Endodermal cell (in vitro differentiated cells): ENCODE measurements at regions not wholly inside any gene's neighbourhood (a gene's known extent, or its start where the extent isn't known, plus 50 kb on each side); places are given as distances from the start of the nearest gene placed in this dataset.

Experiments used
- DNase-seq: peaks from one replicate; pipeline ENCODE4 v3.0.0-alpha.2; 2017
- H3K27ac ChIP-seq: 2 replicates; pipeline ENCODE4 v1.5.1; 2013; ENCODE audit warnings: mild to moderate bottlenecking, low read depth, low read length, moderate library complexity
- H3K27me3 ChIP-seq: 2 replicates; pipeline ENCODE4 v1.6.1; 2013; ENCODE audit warnings: mild to moderate bottlenecking, low read length, moderate library complexity; ENCODE audit not compliant: insufficient read depth, control insufficient read depth, poor library complexity, severe bottlenecking
- H3K36me3 ChIP-seq: 2 replicates; pipeline ENCODE4 v1.7.0; 2013; ENCODE audit warnings: mild to moderate bottlenecking, low read length, moderate library complexity; ENCODE audit not compliant: control insufficient read depth, insufficient read depth
- H3K4me1 ChIP-seq: one replicate; pipeline ENCODE4 v1.7.0; 2013; ENCODE audit warnings: low read length; ENCODE audit not compliant: control insufficient read depth, insufficient read depth
- H3K4me3 ChIP-seq: 2 replicates; pipeline ENCODE4 v1.5.1; 2013; ENCODE audit warnings: mild to moderate bottlenecking, low read length, moderate library complexity
- H3K9ac ChIP-seq: 2 replicates; pipeline ENCODE4 v1.6.1; 2013; ENCODE audit warnings: mild to moderate bottlenecking, low read length, moderate library complexity; ENCODE audit not compliant: poor library complexity, severe bottlenecking; ENCODE audit errors: extremely low read depth
- H3K9me3 ChIP-seq: 2 replicates; pipeline ENCODE4 v1.6.1; 2013; ENCODE audit warnings: mild to moderate bottlenecking, low read length, moderate library complexity; ENCODE audit not compliant: control insufficient read depth
- H3K27ac Mint-ChIP-seq: 2 replicates; pipeline ENCODE4 v1.8.0; 2020; ENCODE audit warnings: mixed read lengths
- H3K27me3 Mint-ChIP-seq: 2 replicates; pipeline ENCODE4 v1.8.0; 2021; ENCODE audit warnings: mild to moderate bottlenecking, mixed read lengths; ENCODE audit not compliant: insufficient read depth
- H3K36me3 Mint-ChIP-seq: 2 replicates; pipeline ENCODE4 v1.8.0; 2020; ENCODE audit warnings: low read depth, mixed read lengths
- H3K4me1 Mint-ChIP-seq: 2 replicates; pipeline ENCODE4 v1.8.0; 2020; ENCODE audit warnings: mixed read lengths
- H3K4me3 Mint-ChIP-seq: 2 replicates; pipeline ENCODE4 v1.8.0; 2020; ENCODE audit warnings: mild to moderate bottlenecking, moderate library complexity, mixed read lengths
- H3K9me3 Mint-ChIP-seq: 2 replicates; pipeline ENCODE4 v1.8.0; 2020; ENCODE audit warnings: mild to moderate bottlenecking, mixed read lengths
- WGBS, 2 experiments: methylation state at CpG; one replicate each; pipeline versions ENCODE4 v1.1.5 to v1.1.7; 2013; ENCODE audit warnings: missing lambda C conversion rate in 2 of 2, mixed read lengths in 1 of 2; ENCODE audit not compliant: insufficient coverage in 1 of 2, insufficient read length in 1 of 2; 5-methylcytosine and 5-hydroxymethylcytosine counted together
- TF ChIP-seq, protein P1 (sequence below): fragments of 200-600 bp; sonication (generic); conservative IDR thresholded peaks from 2 replicates; pipeline ENCODE4 v1.5.0; 2021; ENCODE audit warnings: antibody characterized with exemption, mild to moderate bottlenecking

DNA sequence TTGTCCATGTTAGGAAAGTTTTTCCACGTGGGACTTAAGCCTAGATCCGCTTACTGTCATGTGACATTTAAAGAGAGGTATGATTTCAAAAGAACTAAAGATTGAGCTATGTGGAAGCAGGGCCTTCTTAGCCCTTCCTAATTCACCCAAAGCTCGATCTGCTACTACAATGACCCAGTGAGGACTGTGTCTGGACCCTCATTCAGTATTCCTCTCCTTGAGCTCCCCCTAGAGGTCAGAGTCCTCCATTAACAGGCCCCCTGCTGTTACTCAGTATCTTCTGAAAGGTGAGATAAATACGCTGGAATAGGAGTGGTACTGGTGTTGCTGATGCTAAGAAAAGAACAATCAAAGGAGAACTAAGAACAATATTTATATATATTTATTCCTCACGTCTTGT is 414.0 kb downstream of the GJA1 start:
- peaks cover 4% of the 10 kb centered on the region for H3K9me3 Mint-ChIP-seq
- H3K27me3 Mint-ChIP-seq, result peaks cover 4% of the 10 kb centered on the region
- H3K4me3 Mint-ChIP-seq, result no peak overlapping the region
- Histone ChIP-seq H3K9me3 (peaks cover 18% of the 10 kb centered on the region), H3K36me3 (no peaks in the 10 kb centered on the region), H3K9ac (no peak overlapping the region), H3K27me3 (no peaks in the 10 kb centered on the region), H3K4me3 (no peak overlapping the region), H3K4me1 (peaks cover 7% of the 10 kb centered on the region), H3K27ac (no peak overlapping the region)
- H3K4me1 Mint-ChIP-seq, result peaks cover 31% of the 10 kb centered on the region
- no peak overlapping the region for H3K27ac Mint-ChIP-seq
- DNase-seq, result peak; percentile 94
- TF ChIP-seq, protein P1, sequence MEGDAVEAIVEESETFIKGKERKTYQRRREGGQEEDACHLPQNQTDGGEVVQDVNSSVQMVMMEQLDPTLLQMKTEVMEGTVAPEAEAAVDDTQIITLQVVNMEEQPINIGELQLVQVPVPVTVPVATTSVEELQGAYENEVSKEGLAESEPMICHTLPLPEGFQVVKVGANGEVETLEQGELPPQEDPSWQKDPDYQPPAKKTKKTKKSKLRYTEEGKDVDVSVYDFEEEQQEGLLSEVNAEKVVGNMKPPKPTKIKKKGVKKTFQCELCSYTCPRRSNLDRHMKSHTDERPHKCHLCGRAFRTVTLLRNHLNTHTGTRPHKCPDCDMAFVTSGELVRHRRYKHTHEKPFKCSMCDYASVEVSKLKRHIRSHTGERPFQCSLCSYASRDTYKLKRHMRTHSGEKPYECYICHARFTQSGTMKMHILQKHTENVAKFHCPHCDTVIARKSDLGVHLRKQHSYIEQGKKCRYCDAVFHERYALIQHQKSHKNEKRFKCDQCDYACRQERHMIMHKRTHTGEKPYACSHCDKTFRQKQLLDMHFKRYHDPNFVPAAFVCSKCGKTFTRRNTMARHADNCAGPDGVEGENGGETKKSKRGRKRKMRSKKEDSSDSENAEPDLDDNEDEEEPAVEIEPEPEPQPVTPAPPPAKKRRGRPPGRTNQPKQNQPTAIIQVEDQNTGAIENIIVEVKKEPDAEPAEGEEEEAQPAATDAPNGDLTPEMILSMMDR, result peak; percentile 91
- WGBS, 2 experiments, result 26 to 27% methylated on average over 2 to 4 of the region's 5 CpGs
- no peaks in the 10 kb centered on the region for H3K36me3 Mint-ChIP-seq

DNA sequence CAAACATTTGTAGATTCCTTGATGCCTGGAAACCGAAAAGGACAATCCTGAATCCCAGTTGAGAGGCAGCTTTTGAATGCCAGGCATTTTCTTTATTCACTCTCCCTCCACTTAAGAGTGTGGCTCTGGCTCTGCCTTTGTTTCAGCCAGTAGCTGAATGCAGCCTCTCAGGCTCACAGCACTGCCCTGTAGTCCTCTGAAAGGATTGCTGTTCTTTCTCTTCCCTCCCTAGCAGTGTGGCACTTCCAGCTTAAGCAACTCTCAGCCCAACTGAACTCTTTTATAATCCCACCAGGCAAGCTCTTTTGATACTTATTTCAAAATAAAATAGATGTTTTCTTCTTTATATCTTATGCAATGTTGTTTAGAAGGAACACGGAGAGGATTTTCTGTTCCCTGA is 415.6 kb downstream of the GJA1 start:
- H3K9ac ChIP-seq, result no peak overlapping the region
- peaks cover 4% of the 10 kb centered on the region for H3K9me3 Mint-ChIP-seq
- H3K27me3 Mint-ChIP-seq, result no peaks in the 10 kb centered on the region
- no peak overlapping the region for H3K4me3 ChIP-seq
- no peaks in the 10 kb centered on the region for H3K36me3 ChIP-seq
- no peaks in the 10 kb centered on the region for H3K27me3 ChIP-seq
- H3K4me3 Mint-ChIP-seq, result no peak overlapping the region
- TF ChIP-seq, protein P1, result no peak
- peak overlapping the region; percentile 63 for H3K27ac Mint-ChIP-seq
- H3K27ac ChIP-seq, result peak overlapping the region; percentile 82
- WGBS, 2 experiments, result 0 to 59% methylated on average over 1 to 2 of the region's 2 CpGs
- peaks cover 18% of the 10 kb centered on the region for H3K9me3 ChIP-seq
- DNase-seq, result peak; percentile 64
- no peaks in the 10 kb centered on the region for H3K36me3 Mint-ChIP-seq
- H3K4me1 ChIP-seq, result peaks cover 7% of the 10 kb centered on the region
- H3K4me1 Mint-ChIP-seq, result peaks cover 35% of the 10 kb centered on the region

DNA sequence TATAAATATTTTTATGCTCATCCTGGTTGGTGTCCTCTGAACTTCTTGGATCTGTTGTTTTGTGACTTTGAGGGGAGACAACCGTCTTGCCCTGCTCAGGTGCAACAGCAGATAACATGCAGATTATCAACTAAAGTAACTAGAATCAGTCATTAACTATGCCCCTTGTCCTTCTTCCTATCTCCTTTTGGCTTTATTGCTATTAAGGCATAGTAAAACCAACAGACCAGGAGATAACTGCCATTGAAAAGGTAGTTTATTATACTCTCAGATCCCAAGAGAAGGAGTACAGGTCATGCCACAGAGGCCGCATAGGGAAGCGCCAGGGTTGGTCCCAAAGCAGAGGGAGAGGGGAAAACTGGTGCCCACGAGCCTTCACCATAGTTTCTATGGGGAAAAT is 418.2 kb downstream of the GJA1 start:
- Mint-ChIP-seq H3K9me3 (peaks cover 5% of the 10 kb centered on the region), H3K4me1 (peaks cover 24% of the 10 kb centered on the region), H3K36me3 (no peaks in the 10 kb centered on the region), H3K4me3 (no peak overlapping the region), H3K27ac (no peak overlapping the region), H3K27me3 (no peaks in the 10 kb centered on the region)
- Histone ChIP-seq H3K36me3 (no peaks in the 10 kb centered on the region), H3K27ac (no peak overlapping the region), H3K9me3 (peaks cover 24% of the 10 kb centered on the region), H3K4me1 (peaks cover 2% of the 10 kb centered on the region), H3K27me3 (no peaks in the 10 kb centered on the region), H3K4me3 (peak overlapping the region; percentile 50), H3K9ac (no peak overlapping the region)
- 90 to 93% methylated on average over 2 to 4 of the region's 4 CpGs for WGBS, 2 experiments
- DNase-seq, result no peak
- TF ChIP-seq, protein P1, result no peak
